Nephron (organoid): ENCODE measurements at regions not wholly inside any gene's neighbourhood (a gene's known extent, or its start where the extent isn't known, plus 50 kb on each side); places are given as distances from the start of the nearest gene placed in this dataset.
"Not testable (repeated sequence)": the region's sequence is repeated elsewhere in the genome, so short reads cannot be mapped to it uniquely, and the experiment has no call there.

Source experiments
- H3K27ac Mint-ChIP-seq, 3 experiments: 2 replicates each; pipeline ENCODE4 v1.8.0; 2020; ENCODE audit warnings: mixed read lengths in 3 of 3, mild to moderate bottlenecking in 2 of 3, moderate library complexity in 1 of 3
- H3K27me3 Mint-ChIP-seq: 2 replicates; pipeline ENCODE4 v1.8.0; 2021; ENCODE audit warnings: low read depth, mild to moderate bottlenecking, moderate library complexity, mixed read lengths
- H3K36me3 Mint-ChIP-seq: 2 replicates; pipeline ENCODE4 v1.8.0; 2020; ENCODE audit warnings: low read depth, mixed read lengths
- H3K4me1 Mint-ChIP-seq: 2 replicates; pipeline ENCODE4 v1.8.0; 2020; ENCODE audit warnings: mixed read lengths
- H3K4me3 Mint-ChIP-seq, 3 experiments: 2 replicates each; pipeline ENCODE4 v1.8.0; 2020; ENCODE audit warnings: mild to moderate bottlenecking in 3 of 3, mixed read lengths in 3 of 3, moderate library complexity in 2 of 3
- H3K9me3 Mint-ChIP-seq: 2 replicates; pipeline ENCODE4 v1.8.0; 2020; ENCODE audit warnings: mixed read lengths
- TF ChIP-seq, protein P1 (sequence below), 3 experiments: fragments of 200-600 bp; sonication (generic); IDR thresholded peaks; one replicate each; pipeline ENCODE4 v1.5.0; 2021; ENCODE audit warnings: antibody characterized with exemption in 3 of 3; ENCODE audit not compliant: unreplicated experiment in 3 of 3

DNA sequence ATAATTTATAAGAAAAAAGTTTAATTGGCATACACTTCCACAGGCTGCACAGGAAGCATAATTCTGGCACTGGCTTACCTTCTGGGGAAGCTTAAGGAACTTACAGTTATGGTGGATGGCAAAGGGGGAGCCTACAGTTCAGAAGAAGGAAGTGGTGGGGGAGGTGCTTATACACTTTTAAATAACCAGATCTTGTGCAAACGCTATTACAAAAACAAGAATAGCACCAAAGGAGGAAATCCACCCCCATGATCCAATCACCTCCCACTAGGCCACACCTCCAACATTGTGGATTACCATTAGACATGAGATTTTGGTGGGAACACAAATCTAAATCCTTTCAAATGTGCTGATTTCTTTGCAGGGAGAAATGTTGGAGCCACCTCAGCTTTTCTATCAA, 287.7 kb downstream of the CPXCR1 start:
- Mint-ChIP-seq H3K4me1 (no peaks in the 10 kb centered on the region), H3K27ac (no peak overlapping the region), H3K9me3 (peaks cover 14% of the 10 kb centered on the region), H3K36me3 (no peaks in the 10 kb centered on the region), H3K4me3 (no peak overlapping the region), H3K27me3 (no peaks in the 10 kb centered on the region)
- TF ChIP-seq, protein P1, sequence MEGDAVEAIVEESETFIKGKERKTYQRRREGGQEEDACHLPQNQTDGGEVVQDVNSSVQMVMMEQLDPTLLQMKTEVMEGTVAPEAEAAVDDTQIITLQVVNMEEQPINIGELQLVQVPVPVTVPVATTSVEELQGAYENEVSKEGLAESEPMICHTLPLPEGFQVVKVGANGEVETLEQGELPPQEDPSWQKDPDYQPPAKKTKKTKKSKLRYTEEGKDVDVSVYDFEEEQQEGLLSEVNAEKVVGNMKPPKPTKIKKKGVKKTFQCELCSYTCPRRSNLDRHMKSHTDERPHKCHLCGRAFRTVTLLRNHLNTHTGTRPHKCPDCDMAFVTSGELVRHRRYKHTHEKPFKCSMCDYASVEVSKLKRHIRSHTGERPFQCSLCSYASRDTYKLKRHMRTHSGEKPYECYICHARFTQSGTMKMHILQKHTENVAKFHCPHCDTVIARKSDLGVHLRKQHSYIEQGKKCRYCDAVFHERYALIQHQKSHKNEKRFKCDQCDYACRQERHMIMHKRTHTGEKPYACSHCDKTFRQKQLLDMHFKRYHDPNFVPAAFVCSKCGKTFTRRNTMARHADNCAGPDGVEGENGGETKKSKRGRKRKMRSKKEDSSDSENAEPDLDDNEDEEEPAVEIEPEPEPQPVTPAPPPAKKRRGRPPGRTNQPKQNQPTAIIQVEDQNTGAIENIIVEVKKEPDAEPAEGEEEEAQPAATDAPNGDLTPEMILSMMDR (IDR thresholded peaks at IDR 0.05; ENCODE audit: unreplicated experiment in 3 of 3) = no peak

DNA sequence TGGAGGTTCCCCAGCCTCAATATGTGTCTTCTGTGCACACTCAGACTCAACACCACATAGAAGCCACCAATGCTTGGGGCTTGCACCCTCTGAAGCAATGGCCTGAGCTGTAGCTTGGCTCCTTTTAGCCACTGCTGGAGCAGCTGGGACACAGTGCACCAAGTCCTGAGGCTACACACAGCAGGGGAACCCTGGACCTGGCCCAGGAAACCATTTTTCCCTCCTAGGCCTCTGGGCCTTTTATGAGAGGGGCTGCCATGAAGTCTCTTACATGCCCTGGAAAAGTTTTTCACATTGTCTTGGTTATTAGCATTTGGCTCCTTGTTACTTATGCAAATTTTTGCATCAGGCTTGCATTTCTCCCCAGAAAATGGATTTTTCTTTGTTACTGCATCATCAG, 306.2 kb downstream of the CPXCR1 start:
- no peak overlapping the region for H3K27ac Mint-ChIP-seq
- no peaks in the 10 kb centered on the region for H3K27me3 Mint-ChIP-seq
- TF ChIP-seq, protein P1 (IDR thresholded peaks at IDR 0.05; ENCODE audit: unreplicated experiment in 3 of 3) = no peak
- peaks cover 6% of the 10 kb centered on the region for H3K4me1 Mint-ChIP-seq
- H3K4me3 Mint-ChIP-seq = no peak overlapping the region
- no peaks in the 10 kb centered on the region for H3K36me3 Mint-ChIP-seq
- no peaks in the 10 kb centered on the region for H3K9me3 Mint-ChIP-seq

DNA sequence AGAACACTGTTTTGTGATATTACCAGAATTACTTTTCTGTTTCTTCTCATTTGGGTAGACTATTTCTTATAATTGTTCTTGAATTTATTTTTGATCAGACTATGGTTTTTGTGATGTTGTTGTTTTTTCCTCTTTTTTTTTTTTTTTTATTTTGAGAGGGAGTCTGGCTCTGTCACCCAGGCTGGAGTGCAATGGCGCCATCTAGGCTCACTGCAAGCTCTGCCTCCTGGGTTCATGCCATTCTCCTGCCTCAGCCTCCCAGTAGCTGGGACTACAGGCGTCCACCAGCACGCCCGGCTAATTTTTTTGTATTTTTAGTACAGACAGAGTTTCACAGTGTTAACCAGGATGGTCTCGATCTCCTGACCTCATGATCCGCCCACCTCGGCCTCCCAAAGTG, 352.6 kb downstream of the CPXCR1 start:
- not testable (repeated sequence) for H3K36me3 Mint-ChIP-seq, H3K4me3 Mint-ChIP-seq, H3K27me3 Mint-ChIP-seq, H3K9me3 Mint-ChIP-seq, H3K27ac Mint-ChIP-seq, H3K4me1 Mint-ChIP-seq

DNA sequence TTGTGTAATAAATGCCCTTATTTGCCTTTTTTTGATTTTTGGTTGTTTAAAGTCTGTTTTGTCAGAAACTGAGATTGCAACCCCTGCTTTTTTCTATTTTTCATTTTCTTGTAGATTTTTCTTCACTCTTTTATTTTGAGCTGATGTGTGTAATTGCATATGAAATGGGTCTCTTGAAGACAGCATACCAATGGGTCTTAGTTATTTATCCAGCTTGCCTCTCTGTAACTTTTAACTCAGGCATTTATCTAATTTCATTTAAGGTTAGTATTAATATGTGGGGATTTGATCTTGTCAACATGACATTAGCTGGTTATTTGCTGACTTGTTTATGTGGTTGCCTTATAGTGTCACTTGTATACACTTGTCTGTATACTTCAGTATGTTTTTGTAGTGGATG, 378.0 kb downstream of the CPXCR1 start:
- H3K27me3 Mint-ChIP-seq = no peaks in the 10 kb centered on the region
- TF ChIP-seq, protein P1 (IDR thresholded peaks at IDR 0.05; ENCODE audit: unreplicated experiment in 3 of 3) = no peak
- peaks cover 28% of the 10 kb centered on the region for H3K9me3 Mint-ChIP-seq
- no peaks in the 10 kb centered on the region for H3K36me3 Mint-ChIP-seq
- H3K4me1 Mint-ChIP-seq = no peaks in the 10 kb centered on the region
- no peak overlapping the region for H3K27ac Mint-ChIP-seq
- H3K4me3 Mint-ChIP-seq = no peak overlapping the region
